ENCODE measurements at regions not wholly inside any gene's neighbourhood (a gene's known extent, or its start where the extent isn't known, plus 50 kb on each side); places are given as distances from the start of the nearest gene placed in this dataset.

DNA sequence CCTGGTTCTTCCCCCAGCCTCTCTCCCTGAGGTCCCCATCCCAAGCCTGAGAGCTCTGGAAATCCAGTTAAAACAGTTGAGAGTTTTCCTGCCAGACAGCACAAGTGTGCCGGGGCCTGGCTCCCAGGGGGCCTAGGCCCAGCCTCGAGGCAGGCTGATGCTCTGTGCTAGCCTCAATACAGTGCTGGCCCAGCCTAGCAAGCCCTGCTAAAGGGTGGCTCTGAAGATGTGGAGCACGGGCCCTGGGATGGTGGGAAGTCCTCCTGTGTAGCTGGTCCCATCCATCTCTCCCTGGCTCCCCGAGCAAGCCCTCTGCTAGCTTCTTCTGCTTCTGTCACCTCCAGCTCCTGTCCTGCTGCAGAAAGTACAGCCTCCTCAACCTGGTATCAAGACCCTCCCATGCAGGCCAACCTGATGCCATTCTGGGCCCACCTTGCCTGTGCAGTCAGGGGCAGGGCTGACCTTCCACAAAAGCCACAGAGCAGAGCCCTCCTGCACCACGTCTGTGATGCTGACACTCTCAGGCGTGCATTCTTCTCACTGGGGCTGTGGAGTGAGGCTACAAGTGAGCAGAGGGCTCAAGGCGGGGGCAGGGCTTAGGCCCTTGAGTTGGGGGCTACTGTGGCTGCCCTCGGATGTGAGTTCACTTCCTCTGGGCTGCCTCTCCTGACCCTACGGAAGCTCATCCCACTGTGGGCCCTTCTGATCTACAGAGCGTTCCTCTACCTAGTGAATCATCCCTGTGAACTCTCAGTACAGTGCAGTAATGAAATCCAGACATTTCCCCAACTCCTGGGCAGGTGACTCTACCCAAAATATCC is 60.1 kb upstream of the LAPTM4A start:
- H3K4me3 ChIP-seq (ENCODE audit: low read depth in 1 of 2, low read length in 2 of 2): no peak overlapping the region
- H3K9ac ChIP-seq (ENCODE audit: low read depth in 1 of 2, low read length in 2 of 2): peak overlapping the region in 1 of 2 donors; percentile 18
- H3K9me3 ChIP-seq (ENCODE audit: control insufficient read depth in 1 of 2, low read length in 2 of 2): peaks cover 0 to 4% of the 10 kb centered on the region in 2 donors
- no peak overlapping the region for H3K27ac ChIP-seq (ENCODE audit: low read depth, low read length)
- no peaks in the 10 kb centered on the region for H3K27me3 ChIP-seq (ENCODE audit: control insufficient read depth in 1 of 2, insufficient read depth in 2 of 2, low read length in 2 of 2)
- peaks cover 52% of the 10 kb centered on the region in 2 donors for H3K4me1 ChIP-seq (ENCODE audit: control insufficient read depth in 1 of 2, insufficient read depth in 2 of 2, low read length in 2 of 2)
- no peaks in the 10 kb centered on the region for H3K36me3 ChIP-seq (ENCODE audit: control insufficient read depth in 1 of 2, insufficient read depth in 2 of 2, low read length in 2 of 2)

DNA sequence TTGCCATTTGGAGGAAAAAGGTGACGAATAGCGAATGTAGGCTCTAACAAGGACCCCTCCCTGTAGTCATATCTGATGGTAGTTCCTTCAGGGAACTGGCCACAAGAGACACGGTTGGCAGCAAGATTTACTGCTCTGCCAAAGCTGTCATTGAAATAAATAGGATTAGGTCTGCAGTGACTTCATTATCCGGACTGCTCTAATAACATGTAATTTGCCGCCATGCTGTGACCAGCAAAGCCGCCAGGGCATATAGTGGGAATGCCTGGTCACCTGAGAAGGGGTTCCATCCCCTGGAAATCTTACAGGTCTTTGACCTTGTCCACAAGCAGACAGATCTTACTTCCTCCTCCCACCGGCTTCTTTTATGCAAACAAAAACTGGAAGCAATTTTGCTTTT is 59.4 kb upstream of the LAPTM4A start:
- Histone ChIP-seq H3K9me3 (ENCODE audit: control insufficient read depth in 1 of 2, low read length in 2 of 2) (peaks cover 0 to 4% of the 10 kb centered on the region in 2 donors), H3K9ac (ENCODE audit: low read depth in 1 of 2, low read length in 2 of 2) (peak overlapping the region in 1 of 2 donors; percentile 18), H3K27ac (ENCODE audit: low read depth, low read length) (no peak overlapping the region), H3K27me3 (ENCODE audit: control insufficient read depth in 1 of 2, insufficient read depth in 2 of 2, low read length in 2 of 2) (no peaks in the 10 kb centered on the region), H3K4me3 (ENCODE audit: low read depth in 1 of 2, low read length in 2 of 2) (no peak overlapping the region), H3K36me3 (ENCODE audit: control insufficient read depth in 1 of 2, insufficient read depth in 2 of 2, low read length in 2 of 2) (no peaks in the 10 kb centered on the region), H3K4me1 (ENCODE audit: control insufficient read depth in 1 of 2, insufficient read depth in 2 of 2, low read length in 2 of 2) (peaks cover 45% of the 10 kb centered on the region in 2 donors)

DNA sequence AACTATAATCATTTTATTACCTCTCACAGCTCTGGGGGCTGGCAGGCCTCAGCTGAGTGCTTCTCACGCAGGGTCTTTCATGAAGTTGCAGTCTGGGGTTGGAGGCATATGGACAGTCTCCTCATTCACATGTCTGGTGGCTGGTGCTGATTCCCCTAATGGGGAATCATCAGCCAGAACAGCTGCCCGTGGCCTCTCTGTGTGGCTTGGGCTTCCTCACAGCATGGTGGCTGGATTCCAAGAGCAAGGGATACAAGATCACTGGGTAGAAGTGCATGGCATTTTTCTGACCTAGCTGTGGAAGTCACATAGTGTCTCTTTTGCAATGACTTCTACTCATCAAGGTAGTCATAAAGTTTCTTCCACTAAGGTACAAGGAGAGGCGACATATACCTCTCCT is 59.0 kb upstream of the LAPTM4A start:
- Histone ChIP-seq H3K4me1 (ENCODE audit: control insufficient read depth in 1 of 2, insufficient read depth in 2 of 2, low read length in 2 of 2) (peaks cover 41 to 45% of the 10 kb centered on the region in 2 donors), H3K9me3 (ENCODE audit: control insufficient read depth in 1 of 2, low read length in 2 of 2) (peaks cover 0 to 4% of the 10 kb centered on the region in 2 donors), H3K27me3 (ENCODE audit: control insufficient read depth in 1 of 2, insufficient read depth in 2 of 2, low read length in 2 of 2) (no peaks in the 10 kb centered on the region), H3K9ac (ENCODE audit: low read depth in 1 of 2, low read length in 2 of 2) (no peak overlapping the region), H3K36me3 (ENCODE audit: control insufficient read depth in 1 of 2, insufficient read depth in 2 of 2, low read length in 2 of 2) (no peaks in the 10 kb centered on the region), H3K4me3 (ENCODE audit: low read depth in 1 of 2, low read length in 2 of 2) (no peak overlapping the region), H3K27ac (ENCODE audit: low read depth, low read length) (no peak overlapping the region)

DNA sequence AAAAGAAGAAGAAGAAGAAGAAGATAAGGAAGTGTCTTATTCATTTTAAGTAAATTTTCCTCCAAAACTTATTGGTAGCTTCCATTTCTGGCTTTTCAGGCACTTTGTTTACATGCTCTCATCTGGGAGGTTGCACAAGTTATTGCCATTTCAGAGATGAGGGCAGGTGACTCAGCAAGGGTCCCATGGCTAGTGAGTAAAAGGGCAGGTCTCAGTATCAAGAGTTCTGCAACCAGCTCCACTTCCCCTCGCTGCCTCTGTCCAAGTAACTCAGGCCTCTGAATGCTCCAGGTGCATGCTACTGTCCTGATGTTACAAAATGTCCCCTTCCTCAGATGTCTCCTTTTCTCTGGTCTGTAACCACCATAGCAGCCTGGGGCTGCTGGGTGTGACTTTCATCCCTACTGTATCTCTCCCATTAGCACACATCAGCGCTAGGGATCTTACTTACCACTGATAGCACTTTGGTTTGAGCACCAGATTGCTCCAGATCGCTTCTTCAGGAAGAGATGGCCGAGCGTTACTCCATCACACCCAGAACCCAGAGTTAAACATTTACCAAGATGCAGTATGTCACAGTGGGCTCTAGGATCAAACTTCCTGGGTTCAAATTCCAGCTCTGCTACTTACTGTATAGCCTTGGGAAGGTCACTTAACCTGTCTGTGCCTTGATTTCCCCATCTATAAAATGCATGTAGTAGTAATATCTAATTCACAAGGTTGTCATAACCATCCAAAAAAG is 57.4 kb upstream of the LAPTM4A start:
- no peak overlapping the region for H3K27ac ChIP-seq (ENCODE audit: low read depth, low read length)
- H3K9me3 ChIP-seq (ENCODE audit: control insufficient read depth in 1 of 2, low read length in 2 of 2): peaks cover 0 to 4% of the 10 kb centered on the region in 2 donors
- no peaks in the 10 kb centered on the region for H3K36me3 ChIP-seq (ENCODE audit: control insufficient read depth in 1 of 2, insufficient read depth in 2 of 2, low read length in 2 of 2)
- H3K4me3 ChIP-seq (ENCODE audit: low read depth in 1 of 2, low read length in 2 of 2): peak overlapping the region in 1 of 2 donors; percentile 38
- H3K27me3 ChIP-seq (ENCODE audit: control insufficient read depth in 1 of 2, insufficient read depth in 2 of 2, low read length in 2 of 2): no peaks in the 10 kb centered on the region
- peak overlapping the region in 1 of 2 donors; percentile 39 for H3K9ac ChIP-seq (ENCODE audit: low read depth in 1 of 2, low read length in 2 of 2)
- peaks cover 32 to 37% of the 10 kb centered on the region in 2 donors for H3K4me1 ChIP-seq (ENCODE audit: control insufficient read depth in 1 of 2, insufficient read depth in 2 of 2, low read length in 2 of 2)

DNA sequence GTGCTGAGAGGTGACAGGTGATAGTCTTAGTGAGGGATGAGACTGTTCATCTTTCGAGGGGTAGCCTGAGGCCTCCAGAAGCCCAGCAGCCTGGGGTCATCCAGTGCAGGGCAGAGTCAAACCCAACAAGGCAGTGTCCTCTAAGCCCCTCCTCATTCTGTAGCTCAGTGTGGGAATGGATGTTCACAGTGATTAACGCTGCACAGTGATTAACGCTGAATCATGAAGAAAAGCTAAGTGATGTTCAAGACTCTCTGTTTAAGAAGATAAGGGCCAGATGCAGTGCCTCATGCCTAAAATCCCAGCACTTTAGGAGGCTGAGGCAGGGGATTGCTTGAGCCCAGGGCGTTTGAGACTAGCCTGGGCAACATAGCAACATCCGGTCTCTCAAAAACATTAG is 56.3 kb upstream of the LAPTM4A start:
- no peaks in the 10 kb centered on the region for H3K36me3 ChIP-seq (ENCODE audit: control insufficient read depth in 1 of 2, insufficient read depth in 2 of 2, low read length in 2 of 2)
- H3K9ac ChIP-seq (ENCODE audit: low read depth in 1 of 2, low read length in 2 of 2): no peak overlapping the region
- no peaks in the 10 kb centered on the region for H3K27me3 ChIP-seq (ENCODE audit: control insufficient read depth in 1 of 2, insufficient read depth in 2 of 2, low read length in 2 of 2)
- peaks cover 22 to 29% of the 10 kb centered on the region in 2 donors for H3K4me1 ChIP-seq (ENCODE audit: control insufficient read depth in 1 of 2, insufficient read depth in 2 of 2, low read length in 2 of 2)
- H3K4me3 ChIP-seq (ENCODE audit: low read depth in 1 of 2, low read length in 2 of 2): no peak overlapping the region
- no peak overlapping the region for H3K27ac ChIP-seq (ENCODE audit: low read depth, low read length)
- H3K9me3 ChIP-seq (ENCODE audit: control insufficient read depth in 1 of 2, low read length in 2 of 2): peaks cover 0 to 4% of the 10 kb centered on the region in 2 donors

DNA sequence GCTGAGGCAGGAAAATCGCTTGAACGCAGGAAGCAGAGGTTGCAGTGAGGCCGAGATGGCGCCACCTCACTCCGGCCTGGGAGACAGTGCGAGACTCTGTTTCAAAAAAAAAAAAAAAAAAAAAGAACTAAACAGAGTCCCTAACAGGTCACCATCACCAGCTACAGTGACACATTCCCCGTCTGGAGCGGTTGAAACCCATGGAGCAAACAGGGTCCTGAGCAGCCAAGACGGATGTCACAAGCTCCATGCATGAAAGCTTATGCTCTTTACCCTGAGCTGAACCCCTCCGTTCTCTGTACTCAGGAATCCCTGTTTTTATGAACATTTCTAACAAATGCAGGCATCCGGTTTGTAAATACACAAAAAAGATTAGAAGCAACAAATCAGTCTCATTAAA is 55.9 kb upstream of the LAPTM4A start:
- H3K4me1 ChIP-seq (ENCODE audit: control insufficient read depth in 1 of 2, insufficient read depth in 2 of 2, low read length in 2 of 2): peaks cover 22 to 29% of the 10 kb centered on the region in 2 donors
- no peak overlapping the region for H3K4me3 ChIP-seq (ENCODE audit: low read depth in 1 of 2, low read length in 2 of 2)
- H3K9me3 ChIP-seq (ENCODE audit: control insufficient read depth in 1 of 2, low read length in 2 of 2): peaks cover 0 to 7% of the 10 kb centered on the region in 2 donors
- H3K27me3 ChIP-seq (ENCODE audit: control insufficient read depth in 1 of 2, insufficient read depth in 2 of 2, low read length in 2 of 2): no peaks in the 10 kb centered on the region
- no peak overlapping the region for H3K27ac ChIP-seq (ENCODE audit: low read depth, low read length)
- no peaks in the 10 kb centered on the region for H3K36me3 ChIP-seq (ENCODE audit: control insufficient read depth in 1 of 2, insufficient read depth in 2 of 2, low read length in 2 of 2)
- H3K9ac ChIP-seq (ENCODE audit: low read depth in 1 of 2, low read length in 2 of 2): no peak overlapping the region

DNA sequence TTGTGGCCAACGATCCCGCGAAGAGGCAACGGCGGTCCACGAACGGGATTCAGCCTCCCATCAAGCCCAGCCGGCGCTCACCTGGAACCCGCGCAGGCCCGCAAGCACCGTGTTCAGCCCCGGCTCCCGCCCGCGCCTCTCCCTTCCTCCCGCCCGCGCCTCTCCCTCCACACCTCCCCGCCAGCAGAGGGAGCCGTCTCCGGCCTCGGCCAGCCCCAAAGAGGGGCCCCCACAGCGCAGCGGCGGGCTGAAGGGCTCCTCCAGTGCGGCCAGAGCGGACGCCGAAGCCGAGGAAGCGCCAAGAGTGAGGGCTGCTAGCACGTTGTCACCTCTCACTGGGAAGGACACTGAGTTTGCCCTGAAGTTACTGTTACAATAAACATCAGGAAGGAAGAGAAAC is 55.3 kb upstream of the LAPTM4A start:
- Histone ChIP-seq H3K36me3 (ENCODE audit: control insufficient read depth in 1 of 2, insufficient read depth in 2 of 2, low read length in 2 of 2) (no peaks in the 10 kb centered on the region), H3K27ac (ENCODE audit: low read depth, low read length) (peak overlapping the region; percentile 30), H3K9me3 (ENCODE audit: control insufficient read depth in 1 of 2, low read length in 2 of 2) (peaks cover 5 to 12% of the 10 kb centered on the region in 2 donors), H3K4me1 (ENCODE audit: control insufficient read depth in 1 of 2, insufficient read depth in 2 of 2, low read length in 2 of 2) (peaks cover 22 to 29% of the 10 kb centered on the region in 2 donors), H3K27me3 (ENCODE audit: control insufficient read depth in 1 of 2, insufficient read depth in 2 of 2, low read length in 2 of 2) (no peaks in the 10 kb centered on the region), H3K9ac (ENCODE audit: low read depth in 1 of 2, low read length in 2 of 2) (peak overlapping the region; percentile 16 to 51), H3K4me3 (ENCODE audit: low read depth in 1 of 2, low read length in 2 of 2) (peak overlapping the region; percentile 42 to 53)

DNA sequence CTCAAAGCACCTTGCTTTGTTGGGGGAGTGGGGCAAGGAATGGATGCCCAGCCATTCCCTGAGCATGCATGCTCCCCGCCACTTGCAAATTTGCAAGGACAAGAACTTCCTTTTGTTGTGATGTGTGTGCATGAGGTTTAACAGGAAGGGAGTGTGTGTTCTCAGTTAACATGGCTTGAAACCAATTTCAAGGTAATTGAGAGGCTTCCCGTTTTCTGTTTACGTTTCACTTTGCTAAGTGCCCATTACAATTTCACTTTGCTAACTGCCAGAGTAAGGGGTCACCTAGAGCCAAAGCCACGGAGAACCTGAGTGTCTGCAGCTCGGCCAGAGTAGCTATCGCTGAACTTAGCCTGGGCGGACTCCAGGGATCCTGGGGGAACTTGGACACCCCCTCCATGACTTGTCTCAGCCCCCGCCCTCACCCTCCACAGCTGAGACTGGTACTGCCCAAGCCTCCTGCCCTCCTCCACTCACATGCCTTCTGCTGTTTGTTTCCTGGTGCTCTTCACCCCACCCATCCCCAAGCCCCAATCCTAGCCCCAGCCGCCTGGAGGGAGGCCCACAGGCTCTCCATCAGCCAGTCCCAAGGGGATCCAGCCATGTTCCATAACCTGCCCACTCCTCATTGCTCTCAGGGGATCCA is 53.6 kb upstream of the LAPTM4A start:
- Histone ChIP-seq H3K9me3 (ENCODE audit: control insufficient read depth in 1 of 2, low read length in 2 of 2) (peaks cover 6 to 13% of the 10 kb centered on the region in 2 donors), H3K27ac (ENCODE audit: low read depth, low read length) (no peak overlapping the region), H3K27me3 (ENCODE audit: control insufficient read depth in 1 of 2, insufficient read depth in 2 of 2, low read length in 2 of 2) (no peaks in the 10 kb centered on the region), H3K4me1 (ENCODE audit: control insufficient read depth in 1 of 2, insufficient read depth in 2 of 2, low read length in 2 of 2) (peaks cover 11 to 29% of the 10 kb centered on the region in 2 donors), H3K9ac (ENCODE audit: low read depth in 1 of 2, low read length in 2 of 2) (peak overlapping the region in 1 of 2 donors; percentile 5), H3K36me3 (ENCODE audit: control insufficient read depth in 1 of 2, insufficient read depth in 2 of 2, low read length in 2 of 2) (no peaks in the 10 kb centered on the region), H3K4me3 (ENCODE audit: low read depth in 1 of 2, low read length in 2 of 2) (no peak overlapping the region)

DNA sequence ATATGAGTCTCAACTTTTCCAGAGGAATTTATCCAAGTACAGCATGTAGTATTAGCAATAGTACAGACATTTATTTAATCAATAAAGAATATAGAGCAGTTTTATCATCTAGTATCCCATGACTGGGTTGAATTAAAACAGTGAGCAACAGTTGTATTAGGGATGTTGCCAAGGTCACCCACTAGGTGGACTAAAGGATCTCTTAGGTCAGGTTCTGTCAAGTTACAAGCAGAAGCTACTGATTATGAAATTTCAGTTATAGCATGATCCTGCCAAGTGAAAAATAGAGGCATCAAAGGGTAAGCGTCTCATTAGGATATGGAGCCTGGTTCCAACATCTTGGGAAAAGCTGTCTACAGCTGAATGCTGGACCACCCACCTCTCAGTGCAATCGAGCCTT is 52.1 kb upstream of the LAPTM4A start:
- no peak overlapping the region for H3K4me3 ChIP-seq (ENCODE audit: low read depth in 1 of 2, low read length in 2 of 2)
- no peak overlapping the region for H3K9ac ChIP-seq (ENCODE audit: low read depth in 1 of 2, low read length in 2 of 2)
- no peak overlapping the region for H3K27ac ChIP-seq (ENCODE audit: low read depth, low read length)
- H3K4me1 ChIP-seq (ENCODE audit: control insufficient read depth in 1 of 2, insufficient read depth in 2 of 2, low read length in 2 of 2): peaks cover 7 to 18% of the 10 kb centered on the region in 2 donors
- no peaks in the 10 kb centered on the region for H3K27me3 ChIP-seq (ENCODE audit: control insufficient read depth in 1 of 2, insufficient read depth in 2 of 2, low read length in 2 of 2)
- no peaks in the 10 kb centered on the region for H3K36me3 ChIP-seq (ENCODE audit: control insufficient read depth in 1 of 2, insufficient read depth in 2 of 2, low read length in 2 of 2)
- peaks cover 6 to 13% of the 10 kb centered on the region in 2 donors for H3K9me3 ChIP-seq (ENCODE audit: control insufficient read depth in 1 of 2, low read length in 2 of 2)

Measured in duodenal mucosa (tissue), 2 donors.